ENCODE measurements at regions not wholly inside any gene's neighbourhood (a gene's known extent, or its start where the extent isn't known, plus 50 kb on each side); places are given as distances from the start of the nearest gene placed in this dataset.

DNA sequence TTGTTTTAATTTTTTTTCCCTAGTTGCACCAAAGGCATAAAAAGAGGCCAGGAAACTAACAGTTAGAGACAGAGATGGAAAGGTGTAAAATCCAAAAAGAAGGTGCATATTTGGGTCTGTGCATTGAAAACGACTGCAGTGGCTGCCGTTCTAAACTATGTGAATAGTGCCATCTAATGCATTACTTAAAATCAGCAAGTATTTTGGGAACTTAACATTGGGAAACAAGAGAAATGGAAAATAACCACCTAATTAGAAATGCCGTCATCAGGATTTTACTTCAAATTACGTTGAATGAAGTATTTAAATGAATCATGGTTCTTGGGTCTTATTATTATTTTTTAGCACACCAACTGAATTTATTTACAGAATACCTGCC, 189.5 kb upstream of the MIR17HG start:
- no peak for DNase-seq (ENCODE audit: low read depth in 2 of 2)

GRCh38 chr13:91162180-91162579, 185.3 kb upstream of the MIR17HG start:
- DNase-seq (ENCODE audit: low read depth in 2 of 2): no peak

DNA sequence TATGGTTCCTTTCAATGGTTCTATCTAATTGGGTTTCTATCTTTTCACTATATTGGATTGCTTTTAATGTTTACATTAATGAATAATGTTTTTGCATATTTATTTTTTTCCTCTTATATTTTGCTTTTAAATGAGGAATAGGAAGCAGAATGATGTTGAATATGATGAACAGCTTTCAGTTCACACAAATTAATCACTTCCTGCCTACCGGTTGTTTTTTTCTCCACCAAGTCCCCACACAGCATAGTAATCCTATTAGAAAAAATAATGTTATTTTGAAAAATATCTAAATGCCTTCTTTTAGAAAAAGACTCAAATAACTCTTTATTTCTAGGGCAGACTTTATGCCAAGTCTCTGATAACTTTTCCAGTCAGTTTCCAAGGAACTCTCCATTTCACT, 184.9 kb upstream of the MIR17HG start:
- DNase-seq (ENCODE audit: low read depth in 2 of 2): no peak

- DNase-seq (ENCODE audit: low read depth in 2 of 2): no peak
Measured at GRCh38 chr13:91165758-91166157, 181.7 kb upstream of the MIR17HG start.

GRCh38 chr13:91166714-91167511, 180.6 kb upstream of the MIR17HG start:
- no peak for DNase-seq (ENCODE audit: low read depth in 2 of 2)

- no peak for DNase-seq (ENCODE audit: low read depth in 2 of 2)
Measured at GRCh38 chr13:91167706-91168385, 179.6 kb upstream of the MIR17HG start.

- no peak for DNase-seq (ENCODE audit: low read depth in 2 of 2)
Measured at GRCh38 chr13:91168386-91168711, 179.1 kb upstream of the MIR17HG start.

- no peak for DNase-seq (ENCODE audit: low read depth in 2 of 2)
Measured at GRCh38 chr13:91169321-91170050, 178.0 kb upstream of the MIR17HG start.

GRCh38 chr13:91172160-91172559, 175.3 kb upstream of the MIR17HG start:
- DNase-seq (ENCODE audit: low read depth in 2 of 2): no peak

DNA sequence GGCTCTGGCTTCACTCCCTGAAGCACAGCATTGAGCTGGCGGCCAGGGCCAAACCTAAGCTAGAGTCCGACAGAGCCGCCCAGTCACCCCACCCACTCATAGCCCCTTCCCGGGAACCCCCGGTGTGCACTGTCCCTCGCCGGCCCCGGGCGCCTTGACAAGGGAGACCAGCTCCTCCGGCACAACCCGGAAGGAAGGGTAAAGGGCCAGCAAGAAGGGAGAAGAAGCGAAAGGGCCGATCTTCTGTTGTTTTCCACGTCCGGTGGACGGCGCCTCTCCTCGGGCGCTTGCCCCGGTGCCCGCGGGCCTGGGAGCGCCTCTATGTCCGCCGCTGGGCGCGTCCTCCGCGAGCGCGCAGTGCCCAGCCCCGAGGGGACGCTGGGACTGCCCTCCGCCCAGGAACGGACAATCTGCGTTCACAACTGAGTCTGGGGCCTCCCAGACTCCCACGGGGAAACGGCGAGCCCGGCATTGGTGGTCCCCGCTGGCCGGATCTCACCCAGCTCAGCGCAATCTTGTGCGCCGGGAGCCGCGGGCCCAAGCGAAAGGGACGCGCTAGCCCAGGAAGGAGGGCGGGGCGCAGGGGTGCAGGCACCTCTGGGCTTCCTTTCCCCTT, 172.5 kb upstream of the MIR17HG start:
- no peak for DNase-seq (ENCODE audit: low read depth in 2 of 2)

- no peak for DNase-seq (ENCODE audit: low read depth in 2 of 2)
Measured at GRCh38 chr13:91178099-91178498, 169.4 kb upstream of the MIR17HG start.

- DNase-seq (ENCODE audit: low read depth in 2 of 2): no peak
Measured at GRCh38 chr13:91181892-91182291, 165.6 kb upstream of the MIR17HG start.

GRCh38 chr13:91184244-91184926, 163.1 kb upstream of the MIR17HG start:
- no peak for DNase-seq (ENCODE audit: low read depth in 2 of 2)

- no peak for DNase-seq (ENCODE audit: low read depth in 2 of 2)
Measured at GRCh38 chr13:91185294-91185863, 162.1 kb upstream of the MIR17HG start.

GRCh38 chr13:91187522-91187921, 160.0 kb upstream of the MIR17HG start:
- no peak for DNase-seq (ENCODE audit: low read depth in 2 of 2)

GRCh38 chr13:91189506-91189905, 158.0 kb upstream of the MIR17HG start:
- DNase-seq (ENCODE audit: low read depth in 2 of 2): no peak

- no peak for DNase-seq (ENCODE audit: low read depth in 2 of 2)
Measured at GRCh38 chr13:91193358-91193757, 154.1 kb upstream of the MIR17HG start.

- no peak for DNase-seq (ENCODE audit: low read depth in 2 of 2)
Measured at GRCh38 chr13:91195789-91196188, 151.7 kb upstream of the MIR17HG start.

DNA sequence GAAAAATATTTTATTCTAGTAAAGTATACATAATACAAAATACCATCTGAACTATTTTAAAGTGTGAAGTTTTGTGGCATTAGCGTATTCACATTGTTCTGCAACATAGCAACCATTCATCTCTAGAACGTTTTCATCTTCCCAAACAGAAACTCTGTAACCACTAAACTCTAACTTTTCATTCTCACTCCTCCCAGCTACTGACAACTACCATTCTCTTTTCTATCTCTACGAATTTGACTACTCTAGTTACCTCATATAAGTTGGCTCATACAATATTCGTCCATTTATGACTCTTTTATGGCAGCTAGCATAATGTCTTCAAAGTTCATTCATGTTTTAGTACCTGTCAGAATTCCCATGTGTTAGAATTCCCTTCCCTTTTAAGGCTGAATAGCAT, 150.5 kb upstream of the MIR17HG start:
- DNase-seq (ENCODE audit: low read depth in 2 of 2): no peak

DNA sequence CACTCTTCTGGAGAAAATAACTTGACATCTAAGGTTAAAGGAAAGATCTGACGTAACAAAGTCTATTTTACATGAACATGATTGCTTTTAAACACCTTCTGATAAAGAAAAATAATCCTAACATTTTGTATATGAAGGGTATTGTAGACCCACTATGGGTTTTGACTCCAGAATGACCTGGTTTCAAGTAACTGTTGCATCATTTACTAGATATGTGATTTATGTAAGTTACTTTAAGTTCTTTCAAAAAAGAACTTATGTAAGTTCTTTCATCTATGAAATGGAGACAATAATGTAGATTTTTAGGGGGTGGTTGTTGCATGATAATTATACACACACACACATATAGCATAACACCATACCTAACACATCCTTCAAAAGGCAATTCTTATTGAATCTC, 147.6 kb upstream of the MIR17HG start:
- no peak for DNase-seq (ENCODE audit: low read depth in 2 of 2)

DNA sequence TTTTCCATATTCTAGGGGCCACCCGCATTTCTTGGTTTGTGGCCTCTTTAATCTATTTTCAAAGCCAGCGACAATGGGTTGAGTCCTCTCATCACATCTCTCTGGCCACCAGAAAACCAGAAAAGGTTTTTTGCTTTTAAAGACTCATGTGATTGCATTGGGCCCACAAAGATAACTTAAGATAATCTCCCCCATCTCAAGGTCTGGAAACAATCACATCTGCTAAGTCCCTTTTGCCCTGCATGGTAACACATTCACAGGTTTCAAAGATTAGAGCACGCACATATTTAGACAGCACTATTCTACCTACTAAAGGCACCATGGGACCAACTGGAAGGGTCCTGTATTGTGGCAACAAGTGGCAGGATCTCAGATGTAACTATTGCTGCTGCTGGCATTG, 147.0 kb upstream of the MIR17HG start:
- no peak for DNase-seq (ENCODE audit: low read depth in 2 of 2)

GRCh38 chr13:91203430-91203829, 144.1 kb upstream of the MIR17HG start:
- no peak for DNase-seq (ENCODE audit: low read depth in 2 of 2)
